ENCODE measurements at regions not wholly inside any gene's neighbourhood (a gene's known extent, or its start where the extent isn't known, plus 50 kb on each side); places are given as distances from the start of the nearest gene placed in this dataset.

DNA sequence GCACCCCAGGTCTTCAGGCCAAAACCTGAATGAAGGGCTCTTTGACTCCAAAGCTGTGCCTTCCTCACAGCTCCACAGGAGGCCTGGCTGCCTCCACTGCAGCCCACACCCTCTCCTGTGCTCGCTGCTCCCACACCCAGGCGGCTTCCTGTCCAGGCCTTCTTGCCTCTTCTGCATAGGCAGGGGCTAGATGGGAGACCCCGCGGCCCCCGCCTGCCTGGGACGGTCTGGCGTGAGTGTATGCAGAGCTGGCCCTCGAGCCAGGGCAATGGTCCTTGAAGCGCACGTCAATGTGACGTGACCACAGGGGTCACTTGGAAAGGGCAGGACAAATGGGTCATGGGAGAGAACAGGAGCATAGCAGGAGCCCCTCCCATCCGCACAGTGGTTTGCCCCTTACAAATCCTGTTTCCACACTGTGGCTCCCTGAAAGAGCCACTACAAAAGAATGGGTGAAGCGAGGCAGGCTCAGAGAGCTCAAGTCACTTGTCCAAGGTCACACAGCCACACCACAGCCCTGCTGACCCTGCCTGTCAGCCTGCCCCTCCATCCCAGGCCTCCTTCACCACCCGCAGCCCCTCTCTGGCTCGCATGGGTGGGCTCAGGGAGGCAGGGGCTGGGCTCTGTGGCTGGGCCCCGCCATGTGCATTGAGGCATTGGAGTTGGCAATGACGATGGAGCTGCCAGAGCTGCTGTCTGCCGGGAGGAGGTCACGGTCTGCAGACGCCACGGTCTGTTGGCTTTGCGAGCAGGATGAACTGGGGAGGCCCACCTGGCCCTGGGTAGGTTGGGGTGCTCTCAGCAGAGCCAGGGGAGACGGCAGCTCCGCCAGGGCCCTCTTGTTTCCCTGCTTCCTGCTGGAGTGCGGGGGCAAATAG is 71.2 kb upstream of the WNT11 start:
- TF ChIP-seq EZH2 (IDR thresholded peaks at IDR 0.05; ENCODE audit: insufficient read depth, low read length) (no peak), CTCF (IDR thresholded peaks at IDR 0.05; ENCODE audit: insufficient read depth, low read depth, low read length) (no peak)
